IMR-90 (cell line): ENCODE measurements at regions not wholly inside any gene's neighbourhood (a gene's known extent, or its start where the extent isn't known, plus 50 kb on each side); places are given as distances from the start of the nearest gene placed in this dataset.

Experiments
- ATAC-seq: fragments of 200-7000 bp; cut with Tn5 transposase; 2 replicates; pipeline ENCODE4 v1.9.1; 2020; ENCODE audit warnings: low read depth, mild to moderate bottlenecking, moderate library complexity
- BruUV-seq: library from RNA; stranded (reverse); fragments of 400-500 nt; replicated peaks from 2 replicates; lab custom pipeline; 2021; lab: Mats Ljungman, UMichigan
- CTCF ChIA-PET: fragments of 300-600 bp; formaldehyde crosslinking; extraction: SDS; loops from one replicate; lab custom pipeline; 2021; ENCODE audit warnings: antibody characterized with exemption; lab: Yijun Ruan, JAX
- POLR2A ChIA-PET: fragments of 300-600 bp; sonication (Branson Sonifier 250); formaldehyde crosslinking; loops from one replicate; lab custom pipeline; 2022; ENCODE audit warnings: antibody characterized with exemption; ENCODE audit not compliant: unreplicated experiment; lab: Charles Lee
- DNase-seq: peaks from one replicate; pipeline ENCODE4 v3.0.0; 2013
- H2AFZ ChIP-seq: replicated peaks from 2 replicates; pipeline ENCODE3; 2013; ENCODE audit warnings: low read length, mild to moderate bottlenecking; ENCODE audit not compliant: poor library complexity
- H2AK5ac ChIP-seq: 2 replicates; pipeline ENCODE4 v1.6.1; 2013; ENCODE audit warnings: low read depth, low read length, inconsistent platforms
- H2AK9ac ChIP-seq: replicated peaks from 2 replicates; pipeline ENCODE3; 2013; ENCODE audit warnings: mild to moderate bottlenecking, low read depth, low read length, moderate library complexity; ENCODE audit not compliant: poor library complexity
- H2BK120ac ChIP-seq: 2 replicates; pipeline ENCODE4 v1.6.1; 2013; ENCODE audit warnings: low read depth, low read length, inconsistent platforms
- H2BK15ac ChIP-seq: 3 replicates; pipeline ENCODE4 v1.6.1; 2013; ENCODE audit warnings: low read depth, low read length, inconsistent platforms
- H2BK20ac ChIP-seq: 2 replicates; pipeline ENCODE4 v1.6.1; 2013; ENCODE audit warnings: low read depth, mild to moderate bottlenecking, inconsistent platforms, low read length, moderate library complexity
- H2BK5ac ChIP-seq: 2 replicates; pipeline ENCODE4 v1.6.1; 2013; ENCODE audit warnings: mild to moderate bottlenecking, low read depth, low read length, inconsistent platforms; ENCODE audit not compliant: poor library complexity, severe bottlenecking
- H3K14ac ChIP-seq: replicated peaks from 2 replicates; pipeline ENCODE4 v1.6.1; 2013; ENCODE audit warnings: low read depth, low read length, inconsistent platforms
- H3K18ac ChIP-seq: 2 replicates; pipeline ENCODE4 v1.6.1; 2013; ENCODE audit warnings: low read depth, low read length, control low read depth
- H3K23ac ChIP-seq: 2 replicates; pipeline ENCODE4 v1.6.1; 2013; ENCODE audit warnings: low read depth, low read length, inconsistent platforms
- H3K27ac ChIP-seq: 2 replicates; pipeline ENCODE4 v1.5.1; 2013; ENCODE audit warnings: mild to moderate bottlenecking, control low read depth, low read length; ENCODE audit not compliant: insufficient read depth
- H3K27me3 ChIP-seq: 2 replicates; pipeline ENCODE4 v1.6.1; 2013; ENCODE audit warnings: low read length; ENCODE audit not compliant: control insufficient read depth, insufficient read depth
- H3K36me3 ChIP-seq: 2 replicates; pipeline ENCODE4 v1.6.1; 2013; ENCODE audit warnings: low read length, mixed read lengths; ENCODE audit not compliant: control insufficient read depth, insufficient read depth
- H3K4ac ChIP-seq: 2 replicates; pipeline ENCODE4 v1.6.1; 2013; ENCODE audit warnings: low read depth, low read length, inconsistent platforms
- H3K4me1 ChIP-seq: 2 replicates; pipeline ENCODE4 v1.6.1; 2013; ENCODE audit warnings: low read length, mixed read lengths; ENCODE audit not compliant: control insufficient read depth, insufficient read depth
- H3K4me2 ChIP-seq: 2 replicates; pipeline ENCODE4 v1.6.1; 2013; ENCODE audit warnings: low read depth, mild to moderate bottlenecking, control low read depth, low read length, moderate library complexity
- H3K4me3 ChIP-seq: 2 replicates; pipeline ENCODE4 v1.5.1; 2013; ENCODE audit warnings: low read depth, mild to moderate bottlenecking, control low read depth, low read length, moderate library complexity; ENCODE audit not compliant: insufficient read depth
- H3K56ac ChIP-seq: 2 replicates; pipeline ENCODE4 v1.6.1; 2013; ENCODE audit warnings: low read length, inconsistent platforms; ENCODE audit not compliant: insufficient read depth; ENCODE audit errors: extremely low read depth
- H3K79me1 ChIP-seq, 2 experiments: 2 replicates each; pipeline ENCODE4 v1.6.1; 2013; ENCODE audit warnings: low read length in 2 of 2, inconsistent platforms in 1 of 2, low read depth in 1 of 2
- H3K9ac ChIP-seq: 2 replicates; pipeline ENCODE4 v1.6.1; 2013; ENCODE audit warnings: low read depth, low read length, control low read depth
- H3K9me1 ChIP-seq: 2 replicates; pipeline ENCODE4 v1.6.1; 2013; ENCODE audit warnings: low read length, inconsistent platforms; ENCODE audit not compliant: insufficient read depth
- H3K9me3 ChIP-seq: 2 replicates; pipeline ENCODE4 v1.6.1; 2013; ENCODE audit warnings: low read length; ENCODE audit not compliant: control insufficient read depth, insufficient read depth
- H4K20me1 ChIP-seq: 2 replicates; pipeline ENCODE4 v1.6.1; 2013; ENCODE audit warnings: low read length, inconsistent platforms; ENCODE audit not compliant: insufficient read depth
- H4K5ac ChIP-seq: 2 replicates; pipeline ENCODE4 v1.6.1; 2013; ENCODE audit warnings: mild to moderate bottlenecking, low read depth, low read length, control low read depth
- H4K8ac ChIP-seq, 2 experiments: 2 replicates each; pipeline ENCODE4 v1.6.1; 2013; ENCODE audit warnings: low read depth in 2 of 2, low read length in 2 of 2, control low read depth in 1 of 2, inconsistent platforms in 1 of 2
- H4K91ac ChIP-seq: 2 replicates; pipeline ENCODE4 v1.6.1; 2013; ENCODE audit warnings: low read depth, low read length, inconsistent platforms; ENCODE audit not compliant: insufficient read depth
- BHLHE40 ChIP-seq: fragments of 150-350 bp; IDR thresholded peaks from 2 replicates; pipeline ENCODE4 v1.6.1; 2016; ENCODE audit warnings: mild to moderate bottlenecking, low read depth, low read length
- CEBPB ChIP-seq: IDR thresholded peaks from 2 replicates; pipeline ENCODE4 v1.6.1; 2012; ENCODE audit warnings: low read depth, low read length, improper control_type of control experiment
- CHD1 ChIP-seq: IDR thresholded peaks from 2 replicates; pipeline ENCODE4 v1.6.1; 2012; ENCODE audit warnings: low read depth, low read length, improper control_type of control experiment
- FOS ChIP-seq: fragments of 150-350 bp; IDR thresholded peaks from 2 replicates; pipeline ENCODE4 v1.6.1; 2016; ENCODE audit warnings: low read depth, low read length
- MAFK ChIP-seq: IDR thresholded peaks from 2 replicates; pipeline ENCODE4 v1.6.1; 2012; ENCODE audit warnings: low read depth, low read length, improper control_type of control experiment
- MAZ ChIP-seq: IDR thresholded peaks from 2 replicates; pipeline ENCODE4 v1.6.1; 2012; ENCODE audit warnings: low read depth, mild to moderate bottlenecking, low read length, improper control_type of control experiment, moderate library complexity, borderline replicate concordance
- MXI1 ChIP-seq: IDR thresholded peaks from 2 replicates; pipeline ENCODE4 v1.6.1; 2012; ENCODE audit warnings: low read depth, mild to moderate bottlenecking, low read length, moderate library complexity, borderline replicate concordance
- NFE2L2 ChIP-seq: fragments of 150-350 bp; IDR thresholded peaks from 2 replicates; pipeline ENCODE4 v1.6.1; 2016; ENCODE audit warnings: low read depth, mild to moderate bottlenecking, low read length
- POLR2A ChIP-seq: IDR thresholded peaks from 2 replicates; pipeline ENCODE4 v1.6.1; 2012; ENCODE audit warnings: mild to moderate bottlenecking, low read depth, low read length
- RAD21 ChIP-seq: IDR thresholded peaks from 2 replicates; pipeline ENCODE4 v1.6.1; 2012; ENCODE audit warnings: low read length, improper control_type of control experiment
- RCOR1 ChIP-seq: IDR thresholded peaks from 2 replicates; pipeline ENCODE4 v1.6.1; 2012; ENCODE audit warnings: mild to moderate bottlenecking, low read length, improper control_type of control experiment; ENCODE audit not compliant: insufficient replicate concordance
- RFX5 ChIP-seq: IDR thresholded peaks from 2 replicates; pipeline ENCODE4 v1.8.0; 2012; ENCODE audit warnings: low read depth, mild to moderate bottlenecking, low read length, moderate library complexity
- SMC3 ChIP-seq: fragments of 150-350 bp; IDR thresholded peaks from 2 replicates; pipeline ENCODE4 v1.6.1; 2016; ENCODE audit warnings: low read depth, mild to moderate bottlenecking, antibody characterized with exemption, low read length, moderate library complexity
- WGBS, 2 experiments: methylation state at CpG; one replicate each; pipeline versions ENCODE4 v1.1.5 to v1.1.7; 2013; ENCODE audit warnings: missing lambda C conversion rate in 2 of 2; ENCODE audit not compliant: insufficient read length in 1 of 2; ENCODE audit errors: extremely low coverage in 2 of 2; 5-methylcytosine and 5-hydroxymethylcytosine counted together
- dilution Hi-C: fragments of 300-500 bp; cut with HindIII; formaldehyde crosslinking; loops from one replicate; pipeline ENCODE4 v1.14.3; 2018; ENCODE audit warnings: low sequenced_read_pairs; ENCODE audit not compliant: unreplicated experiment
- in situ Hi-C: fragments of 300-500 bp; cut with MboI; formaldehyde crosslinking; loops from 3 replicates; pipeline ENCODE4 v1.14.3; 2019; ENCODE audit warnings: low sequenced_read_pairs, inconsistent platforms, mixed read lengths
- intact Hi-C: fragments of 100-400 bp; cut with micrococcal nuclease; formaldehyde crosslinking; loops from 2 replicates; pipeline ENCODE4 v1.10.0; 2022
- TF ChIP-seq, protein P1 (sequence below): conservative IDR thresholded peaks from 2 replicates; pipeline ENCODE4 v1.5.1; 2012; ENCODE audit warnings: mild to moderate bottlenecking, low read depth, low read length, improper control_type of control experiment
- TF ChIP-seq, protein P2 (sequence below): fragments of 150-350 bp; IDR thresholded peaks from 2 replicates; pipeline ENCODE4 v1.6.1; 2016; ENCODE audit warnings: low read depth, mild to moderate bottlenecking, low read length, moderate library complexity, borderline replicate concordance

DNA sequence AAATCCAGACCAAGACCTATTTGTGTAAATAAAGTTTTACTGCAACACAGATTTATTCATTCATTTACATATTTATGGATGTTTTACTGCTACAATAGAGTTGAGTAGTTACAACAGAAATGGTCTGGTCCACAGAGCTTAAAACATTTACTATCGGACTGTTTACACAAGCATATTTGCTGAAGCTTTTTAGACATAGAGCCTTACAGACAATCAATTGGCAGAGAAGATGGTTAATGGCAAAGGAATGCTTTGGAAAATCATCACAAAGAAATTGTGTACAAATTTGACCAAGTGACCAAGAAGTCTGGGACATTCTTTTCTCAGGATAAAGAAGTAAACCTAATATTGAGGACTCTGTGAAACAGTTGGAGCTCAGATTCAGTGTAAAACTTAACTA is 504.3 kb downstream of the SLC16A7 start:
- CTCF ChIA-PET: interaction anchor here (1.5 kb wide), 1 partner anchor 9 kb away, joined by 8 read pairs; no protein-coding TSS in a partner anchor
- Histone ChIP-seq H2BK5ac (peak overlapping the region; percentile 88), H3K23ac (0 out of 2 replicates have a peak overlapping the region, but pooled peaks have one; percentile 40), H4K91ac (peak overlapping the region; percentile 76), H3K56ac (peak overlapping the region; percentile 49; the same call in 1 of the 2 replicates), H3K14ac (peak overlapping the region; percentile 62; the same call in 1 of the 2 replicates), H3K18ac (no peak overlapping the region; the same call in 1 of the 2 replicates), H3K4me2 (no peak overlapping the region), H3K4ac (peak overlapping the region; percentile 81), H2BK15ac (peak overlapping the region; percentile 84; the same call in 2 of the 3 replicates), H3K27ac (no peak overlapping the region), H3K4me1 (no peaks in the 10 kb centered on the region; the same call in 1 of the 2 replicates), H2AFZ (no peak overlapping the region), H3K9me1 (no peaks in the 10 kb centered on the region), H2BK120ac (peak overlapping the region; percentile 91), H3K4me3 (no peak overlapping the region), H2AK9ac (no peak overlapping the region), H3K79me1 (no peaks in the 10 kb centered on the region), H3K9ac (no peak overlapping the region), H4K8ac (peak overlapping the region; percentile 12 to 72; a peak in 1 of 4 replicates), H4K20me1 (no peaks in the 10 kb centered on the region), H2AK5ac (no peak overlapping the region), H4K5ac (no peak overlapping the region; the same call in 1 of the 2 replicates), H3K9me3 (peaks cover 3% of the 10 kb centered on the region), H3K27me3 (no peaks in the 10 kb centered on the region), H3K36me3 (no peaks in the 10 kb centered on the region), H2BK20ac (peak overlapping the region; percentile 78)
- BruUV-seq: no TSS peak
- TF ChIP-seq NFE2L2: no peak
- no peak for TF ChIP-seq RCOR1
- no peak for TF ChIP-seq BHLHE40
- TF ChIP-seq CEBPB: no peak
- TF ChIP-seq RAD21: no peak
- TF ChIP-seq, protein P1, sequence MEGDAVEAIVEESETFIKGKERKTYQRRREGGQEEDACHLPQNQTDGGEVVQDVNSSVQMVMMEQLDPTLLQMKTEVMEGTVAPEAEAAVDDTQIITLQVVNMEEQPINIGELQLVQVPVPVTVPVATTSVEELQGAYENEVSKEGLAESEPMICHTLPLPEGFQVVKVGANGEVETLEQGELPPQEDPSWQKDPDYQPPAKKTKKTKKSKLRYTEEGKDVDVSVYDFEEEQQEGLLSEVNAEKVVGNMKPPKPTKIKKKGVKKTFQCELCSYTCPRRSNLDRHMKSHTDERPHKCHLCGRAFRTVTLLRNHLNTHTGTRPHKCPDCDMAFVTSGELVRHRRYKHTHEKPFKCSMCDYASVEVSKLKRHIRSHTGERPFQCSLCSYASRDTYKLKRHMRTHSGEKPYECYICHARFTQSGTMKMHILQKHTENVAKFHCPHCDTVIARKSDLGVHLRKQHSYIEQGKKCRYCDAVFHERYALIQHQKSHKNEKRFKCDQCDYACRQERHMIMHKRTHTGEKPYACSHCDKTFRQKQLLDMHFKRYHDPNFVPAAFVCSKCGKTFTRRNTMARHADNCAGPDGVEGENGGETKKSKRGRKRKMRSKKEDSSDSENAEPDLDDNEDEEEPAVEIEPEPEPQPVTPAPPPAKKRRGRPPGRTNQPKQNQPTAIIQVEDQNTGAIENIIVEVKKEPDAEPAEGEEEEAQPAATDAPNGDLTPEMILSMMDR: no peak
- TF ChIP-seq RFX5: no peak
- no peak for TF ChIP-seq CHD1
- TF ChIP-seq SMC3: no peak
- TF ChIP-seq, protein P2, sequence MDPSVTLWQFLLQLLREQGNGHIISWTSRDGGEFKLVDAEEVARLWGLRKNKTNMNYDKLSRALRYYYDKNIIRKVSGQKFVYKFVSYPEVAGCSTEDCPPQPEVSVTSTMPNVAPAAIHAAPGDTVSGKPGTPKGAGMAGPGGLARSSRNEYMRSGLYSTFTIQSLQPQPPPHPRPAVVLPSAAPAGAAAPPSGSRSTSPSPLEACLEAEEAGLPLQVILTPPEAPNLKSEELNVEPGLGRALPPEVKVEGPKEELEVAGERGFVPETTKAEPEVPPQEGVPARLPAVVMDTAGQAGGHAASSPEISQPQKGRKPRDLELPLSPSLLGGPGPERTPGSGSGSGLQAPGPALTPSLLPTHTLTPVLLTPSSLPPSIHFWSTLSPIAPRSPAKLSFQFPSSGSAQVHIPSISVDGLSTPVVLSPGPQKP: no peak
- TF ChIP-seq FOS: no peak
- TF ChIP-seq POLR2A: no peak
- TF ChIP-seq MAZ: no peak
- no peak for TF ChIP-seq MAFK
- no peak for TF ChIP-seq MXI1
- in situ Hi-C loops: loop anchor here (25.0 kb wide), 1 partner anchor 387 kb away; no protein-coding TSS in a partner anchor
- dilution Hi-C loops: no loop called here
- no CpG with 5 or more reads among the region's 1 CpG for WGBS, 2 experiments
- DNase-seq (peak; percentile 48), ATAC-seq (peak; percentile 82)
- POLR2A ChIA-PET: no interaction called here
- intact Hi-C loops: no loop called here
